Osteoblast (primary cell): ENCODE measurements at regions not wholly inside any gene's neighbourhood (a gene's known extent, or its start where the extent isn't known, plus 50 kb on each side); places are given as distances from the start of the nearest gene placed in this dataset.

Source experiments
- DNase-seq: peaks from one replicate; pipeline ENCODE4 v3.0.0; 2011; ENCODE audit warnings: low spot score, mixed read lengths; ENCODE audit not compliant: insufficient read length; ENCODE audit errors: missing footprints
- H2AFZ ChIP-seq: 2 replicates; pipeline ENCODE4 v1.6.0; 2011; ENCODE audit warnings: mild to moderate bottlenecking, low read length
- H3K27ac ChIP-seq: 2 replicates; pipeline ENCODE4 v1.5.1; 2011; ENCODE audit warnings: mild to moderate bottlenecking, low read depth, low read length, moderate library complexity
- H3K27me3 ChIP-seq: 2 replicates; pipeline ENCODE4 v1.6.0; 2012; ENCODE audit warnings: mild to moderate bottlenecking, control low read depth, inconsistent platforms, low read length, moderate library complexity; ENCODE audit not compliant: insufficient read depth
- H3K36me3 ChIP-seq: 2 replicates; pipeline ENCODE4 v1.5.1; 2011; ENCODE audit warnings: mild to moderate bottlenecking, low read length, control low read depth, moderate library complexity; ENCODE audit not compliant: insufficient read depth
- H3K4me1 ChIP-seq: 2 replicates; pipeline ENCODE4 v1.5.1; 2011; ENCODE audit warnings: mild to moderate bottlenecking, low read length, control low read depth, moderate library complexity; ENCODE audit not compliant: insufficient read depth
- H3K4me2 ChIP-seq: 2 replicates; pipeline ENCODE4 v1.6.0; 2011; ENCODE audit warnings: mild to moderate bottlenecking, low read length; ENCODE audit not compliant: insufficient read depth
- H3K4me3 ChIP-seq: fragments of 200-600 bp; sonication (generic); 3 replicates; pipeline ENCODE4 v1.5.1; 2012; ENCODE audit warnings: mild to moderate bottlenecking, low read length, inconsistent platforms; ENCODE audit not compliant: insufficient read depth
- H3K79me2 ChIP-seq: 2 replicates; pipeline ENCODE4 v1.6.0; 2012; ENCODE audit warnings: mild to moderate bottlenecking, low read length, control low read depth, inconsistent platforms; ENCODE audit not compliant: insufficient read depth
- H3K9me3 ChIP-seq: 2 replicates; pipeline ENCODE4 v1.5.1; 2011; ENCODE audit warnings: low read depth, low read length, control low read depth
- H4K20me1 ChIP-seq: 2 replicates; pipeline ENCODE4 v1.6.0; 2012; ENCODE audit warnings: mild to moderate bottlenecking, low read length, control low read depth; ENCODE audit not compliant: insufficient read depth
- small RNA-seq: library from RNA; depleted of rRNA; stranded (forward); fragments of <200 nt; gene quantifications from one replicate; pipeline ENCODE3, GENCODE V24; 2012
- TF ChIP-seq, protein P1 (sequence below): IDR thresholded peaks from 2 replicates; pipeline ENCODE4 v1.5.1; 2011; ENCODE audit warnings: mild to moderate bottlenecking, low read depth, low read length, moderate library complexity; ENCODE audit errors: extremely low read depth

DNA sequence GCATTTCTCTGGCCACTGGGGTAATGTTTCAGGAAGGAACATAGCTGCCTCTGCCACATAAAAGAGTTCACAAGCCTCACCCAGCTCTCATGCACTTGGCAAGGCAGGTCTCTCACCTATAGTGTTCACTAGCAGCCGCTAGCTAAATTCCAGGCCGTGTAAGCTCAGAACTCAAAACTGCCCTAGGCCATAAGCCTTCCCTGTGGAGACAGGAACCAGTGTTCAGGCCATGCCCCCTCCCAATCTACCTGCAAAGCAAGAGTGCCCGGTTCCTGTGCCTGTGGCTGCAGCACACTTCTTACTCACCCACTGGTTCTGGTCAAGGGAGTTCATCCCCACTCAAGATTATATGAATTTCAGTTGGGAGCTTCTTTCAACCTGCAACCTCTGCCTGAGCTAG is 60.7 kb upstream of the ZNF169 start:
- H3K27me3 ChIP-seq: no peaks in the 10 kb centered on the region
- no peak for DNase-seq
- H2AFZ ChIP-seq: no peak overlapping the region
- no peak overlapping the region for H3K4me3 ChIP-seq
- TF ChIP-seq, protein P1, sequence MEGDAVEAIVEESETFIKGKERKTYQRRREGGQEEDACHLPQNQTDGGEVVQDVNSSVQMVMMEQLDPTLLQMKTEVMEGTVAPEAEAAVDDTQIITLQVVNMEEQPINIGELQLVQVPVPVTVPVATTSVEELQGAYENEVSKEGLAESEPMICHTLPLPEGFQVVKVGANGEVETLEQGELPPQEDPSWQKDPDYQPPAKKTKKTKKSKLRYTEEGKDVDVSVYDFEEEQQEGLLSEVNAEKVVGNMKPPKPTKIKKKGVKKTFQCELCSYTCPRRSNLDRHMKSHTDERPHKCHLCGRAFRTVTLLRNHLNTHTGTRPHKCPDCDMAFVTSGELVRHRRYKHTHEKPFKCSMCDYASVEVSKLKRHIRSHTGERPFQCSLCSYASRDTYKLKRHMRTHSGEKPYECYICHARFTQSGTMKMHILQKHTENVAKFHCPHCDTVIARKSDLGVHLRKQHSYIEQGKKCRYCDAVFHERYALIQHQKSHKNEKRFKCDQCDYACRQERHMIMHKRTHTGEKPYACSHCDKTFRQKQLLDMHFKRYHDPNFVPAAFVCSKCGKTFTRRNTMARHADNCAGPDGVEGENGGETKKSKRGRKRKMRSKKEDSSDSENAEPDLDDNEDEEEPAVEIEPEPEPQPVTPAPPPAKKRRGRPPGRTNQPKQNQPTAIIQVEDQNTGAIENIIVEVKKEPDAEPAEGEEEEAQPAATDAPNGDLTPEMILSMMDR: no peak
- no peak overlapping the region for H3K4me2 ChIP-seq
- peaks cover 21% of the 10 kb centered on the region for H3K79me2 ChIP-seq
- no peaks in the 10 kb centered on the region for H3K4me1 ChIP-seq
- no peak overlapping the region for H3K27ac ChIP-seq
- peaks cover 17% of the 10 kb centered on the region for H3K36me3 ChIP-seq
- H4K20me1 ChIP-seq: peaks cover 13% of the 10 kb centered on the region
- peaks cover 2% of the 10 kb centered on the region for H3K9me3 ChIP-seq

DNA sequence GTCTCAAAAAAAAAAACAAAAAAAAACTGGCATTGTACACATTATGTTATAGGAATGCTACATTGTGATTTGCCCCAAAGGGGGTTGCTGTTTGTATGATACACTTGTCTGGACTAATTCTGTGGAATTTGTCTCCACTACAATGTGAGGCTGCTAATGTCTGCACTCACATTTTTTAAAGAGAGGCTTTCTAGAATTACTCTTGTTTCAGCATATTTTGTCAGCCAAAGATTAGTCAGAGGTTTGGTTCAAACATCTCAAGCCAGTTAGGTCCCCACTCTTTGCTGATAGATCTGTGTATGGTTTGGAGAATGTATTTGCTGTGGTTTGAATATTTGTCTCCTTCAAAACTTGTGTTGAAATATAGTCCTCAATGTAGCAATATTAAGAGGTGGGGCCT is 59.3 kb upstream of the ZNF169 start:
- Histone ChIP-seq H3K4me1 (no peaks in the 10 kb centered on the region), H3K27ac (no peak overlapping the region), H4K20me1 (peaks cover 13% of the 10 kb centered on the region), H2AFZ (no peak overlapping the region), H3K36me3 (peaks cover 17% of the 10 kb centered on the region), H3K79me2 (peaks cover 9% of the 10 kb centered on the region), H3K4me2 (no peak overlapping the region), H3K9me3 (peaks cover 2% of the 10 kb centered on the region), H3K4me3 (no peak overlapping the region), H3K27me3 (no peaks in the 10 kb centered on the region)
- TF ChIP-seq, protein P1: no peak
- DNase-seq: no peak

DNA sequence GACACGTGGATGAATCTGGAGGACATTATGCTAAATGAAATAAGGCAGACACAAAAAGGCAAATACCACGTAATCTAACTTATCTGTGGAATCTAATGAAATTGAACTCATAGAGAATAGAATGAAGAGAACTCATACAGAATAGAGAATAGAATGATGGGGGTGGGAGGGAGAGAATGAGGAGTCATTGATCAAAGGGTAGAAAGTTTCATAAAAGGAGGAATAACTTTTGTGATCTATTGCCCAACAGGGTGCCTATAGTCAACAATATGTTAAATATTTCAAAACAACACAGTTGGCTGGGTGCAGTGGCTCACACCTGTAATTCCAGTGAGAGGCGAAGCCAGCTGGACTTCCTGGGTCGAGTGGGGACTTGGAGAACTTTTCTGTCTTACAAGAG is 54.9 kb upstream of the ZNF169 start:
- H3K4me3 ChIP-seq: no peak overlapping the region
- no peak overlapping the region for H2AFZ ChIP-seq
- no peak overlapping the region for H3K4me2 ChIP-seq
- H3K27ac ChIP-seq: no peak overlapping the region
- peaks cover 6% of the 10 kb centered on the region for H3K36me3 ChIP-seq
- H3K9me3 ChIP-seq: no peaks in the 10 kb centered on the region
- TF ChIP-seq, protein P1: no peak
- no peaks in the 10 kb centered on the region for H3K79me2 ChIP-seq
- no peaks in the 10 kb centered on the region for H4K20me1 ChIP-seq
- no peaks in the 10 kb centered on the region for H3K4me1 ChIP-seq
- H3K27me3 ChIP-seq: no peaks in the 10 kb centered on the region
- no peak for DNase-seq

DNA sequence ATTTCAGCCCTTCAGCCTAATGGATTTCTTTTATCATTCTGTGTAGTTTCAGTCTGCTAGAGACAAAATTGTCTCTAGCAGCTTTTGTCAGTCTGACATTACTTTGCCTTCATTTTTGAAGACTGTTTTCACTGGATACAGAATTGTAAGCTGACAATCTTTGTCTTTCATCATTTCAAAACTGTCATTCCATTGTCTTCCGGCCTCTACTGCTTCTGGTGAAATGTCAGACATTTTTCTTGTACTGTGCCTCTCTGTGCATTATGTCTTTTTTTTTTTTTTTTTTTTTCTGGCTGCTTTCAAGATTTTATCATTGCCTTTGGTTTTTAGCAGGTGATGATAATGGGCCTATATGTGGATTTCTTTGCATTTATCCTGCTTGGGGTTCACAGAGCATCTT is 51.3 kb upstream of the ZNF169 start:
- H3K9me3 ChIP-seq: no peaks in the 10 kb centered on the region
- no peaks in the 10 kb centered on the region for H3K4me1 ChIP-seq
- H4K20me1 ChIP-seq: no peaks in the 10 kb centered on the region
- no peak overlapping the region for H3K27ac ChIP-seq
- H2AFZ ChIP-seq: no peak overlapping the region
- TF ChIP-seq, protein P1: no peak
- no peak for DNase-seq
- H3K4me2 ChIP-seq: no peak overlapping the region
- H3K36me3 ChIP-seq: no peaks in the 10 kb centered on the region
- H3K79me2 ChIP-seq: no peaks in the 10 kb centered on the region
- no peaks in the 10 kb centered on the region for H3K27me3 ChIP-seq
- H3K4me3 ChIP-seq: no peak overlapping the region

Small RNAs in the stretch of these regions (small RNA-seq; reads per million reads assigned to genes)
- gene MIRLET7A1: 44.7 reads per million, percentile 96 among the genes with 10 or more reads in this experiment
- 1,267 reads per million, percentile 99 among the genes with 10 or more reads in this experiment for gene MIRLET7D
- gene MIRLET7F1: 195 reads per million, percentile 98 among the genes with 10 or more reads in this experiment
